Mucosa of rectum (tissue), 2 donors: ENCODE measurements at regions not wholly inside any gene's neighbourhood (a gene's known extent, or its start where the extent isn't known, plus 50 kb on each side); places are given as distances from the start of the nearest gene placed in this dataset.
"Not testable (repeated sequence)": the region's sequence is repeated elsewhere in the genome, so short reads cannot be mapped to it uniquely, and the experiment has no call there.

Experiments
- H3K27ac ChIP-seq, 2 donors: one replicate each; pipeline ENCODE4 v1.7.0; 2013; ENCODE audit warnings: inconsistent platforms in 2 of 2, low read depth in 2 of 2, low read length in 2 of 2
- H3K27me3 ChIP-seq, 2 donors: one replicate each; pipeline ENCODE4 v1.7.0; 2013; ENCODE audit warnings: low read length in 2 of 2; ENCODE audit not compliant: control insufficient read depth in 2 of 2, insufficient read depth in 2 of 2
- H3K36me3 ChIP-seq, 2 donors: one replicate each; pipeline ENCODE4 v1.7.0; 2013; ENCODE audit warnings: low read length in 2 of 2; ENCODE audit not compliant: control insufficient read depth in 2 of 2, insufficient read depth in 2 of 2
- H3K4me1 ChIP-seq, 2 donors: one replicate each; pipeline ENCODE4 v1.7.0; 2013; ENCODE audit warnings: low read length in 2 of 2, mild to moderate bottlenecking in 1 of 2; ENCODE audit not compliant: control insufficient read depth in 2 of 2, insufficient read depth in 2 of 2
- H3K4me3 ChIP-seq, 2 donors: one replicate each; pipeline ENCODE4 v1.7.0; 2013; ENCODE audit warnings: low read length in 2 of 2
- H3K9ac ChIP-seq, 2 donors: one replicate each; pipeline ENCODE4 v1.7.0; 2013; ENCODE audit warnings: low read length in 2 of 2, low read depth in 1 of 2, mild to moderate bottlenecking in 1 of 2
- H3K9me3 ChIP-seq, 2 donors: one replicate each; pipeline ENCODE4 v1.7.0; 2013; ENCODE audit warnings: low read length in 2 of 2; ENCODE audit not compliant: control insufficient read depth in 2 of 2
- donor health status: healthy.
- donor health status: Normal muscosa, but diverticular disease.

DNA sequence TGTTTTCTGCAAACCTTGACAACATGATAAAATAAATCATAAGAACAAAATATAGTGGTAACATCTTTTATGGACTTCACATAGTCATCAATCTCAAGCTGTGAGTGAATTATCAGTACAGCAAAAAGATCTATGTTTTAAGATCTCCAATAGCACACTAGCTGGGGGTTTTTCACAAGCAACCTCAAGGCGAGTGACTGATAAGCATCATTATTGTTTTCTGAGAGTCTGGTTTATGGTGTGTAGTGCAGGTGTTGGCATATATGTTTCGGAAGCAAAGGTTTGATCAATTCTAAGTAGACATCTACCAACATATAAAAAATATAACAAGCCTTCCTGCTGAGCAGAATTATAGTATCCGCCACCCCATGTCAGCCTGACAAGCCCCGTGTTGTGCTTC lies 403.8 kb upstream of the MGMT start:
- Histone ChIP-seq H3K4me3 (no peak overlapping the region), H3K27ac (no peak overlapping the region), H3K9ac (no peak overlapping the region), H3K27me3 (no peaks in the 10 kb centered on the region), H3K9me3 (no peaks in the 10 kb centered on the region), H3K36me3 (no peaks in the 10 kb centered on the region), H3K4me1 (no peaks in the 10 kb centered on the region)

DNA sequence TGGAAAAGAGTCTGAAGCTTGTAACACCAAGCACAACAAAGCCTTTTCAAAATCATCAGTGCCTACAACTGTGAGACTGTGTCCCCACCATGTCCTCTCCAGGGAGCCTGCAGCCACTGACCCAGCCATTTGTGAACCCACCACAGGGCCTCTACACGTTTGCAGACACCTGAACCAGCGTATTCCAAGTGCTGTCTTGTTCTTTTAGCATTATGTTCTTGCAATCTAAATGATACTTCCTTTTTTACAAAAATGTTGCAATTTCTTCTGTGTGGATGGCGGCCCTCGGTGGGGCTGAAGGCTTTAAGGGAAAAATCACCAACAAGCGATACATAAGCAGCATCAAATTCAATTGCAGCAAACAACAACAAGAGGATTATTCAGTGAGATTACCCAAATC lies 403.2 kb upstream of the MGMT start:
- H3K4me1 ChIP-seq = no peaks in the 10 kb centered on the region
- no peak overlapping the region for H3K9ac ChIP-seq
- no peaks in the 10 kb centered on the region for H3K36me3 ChIP-seq
- no peak overlapping the region for H3K27ac ChIP-seq
- H3K9me3 ChIP-seq = no peaks in the 10 kb centered on the region
- H3K4me3 ChIP-seq = no peak overlapping the region
- no peaks in the 10 kb centered on the region for H3K27me3 ChIP-seq

DNA sequence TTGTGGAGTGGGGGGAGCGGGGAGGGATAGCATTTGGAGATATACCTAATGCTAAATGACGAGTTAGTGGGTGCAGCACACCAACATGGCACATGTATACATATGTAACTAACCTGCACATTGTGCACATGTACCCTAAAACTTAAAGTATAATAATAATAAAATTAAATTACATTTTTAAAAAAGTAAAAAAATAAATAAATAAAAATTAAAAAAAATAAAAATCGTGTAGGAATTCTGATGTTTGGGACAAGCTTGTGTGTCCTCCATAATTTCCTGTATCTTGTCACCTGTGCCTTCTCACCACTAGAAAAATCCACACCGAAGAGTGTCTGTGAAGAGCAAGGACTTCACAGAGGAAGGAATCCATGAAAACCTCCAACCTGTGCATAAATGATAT lies 400.5 kb upstream of the MGMT start:
- H3K4me1 ChIP-seq, H3K27ac ChIP-seq, H3K36me3 ChIP-seq, H3K4me3 ChIP-seq, H3K9me3 ChIP-seq, H3K9ac ChIP-seq, H3K27me3 ChIP-seq: not testable (repeated sequence)

DNA sequence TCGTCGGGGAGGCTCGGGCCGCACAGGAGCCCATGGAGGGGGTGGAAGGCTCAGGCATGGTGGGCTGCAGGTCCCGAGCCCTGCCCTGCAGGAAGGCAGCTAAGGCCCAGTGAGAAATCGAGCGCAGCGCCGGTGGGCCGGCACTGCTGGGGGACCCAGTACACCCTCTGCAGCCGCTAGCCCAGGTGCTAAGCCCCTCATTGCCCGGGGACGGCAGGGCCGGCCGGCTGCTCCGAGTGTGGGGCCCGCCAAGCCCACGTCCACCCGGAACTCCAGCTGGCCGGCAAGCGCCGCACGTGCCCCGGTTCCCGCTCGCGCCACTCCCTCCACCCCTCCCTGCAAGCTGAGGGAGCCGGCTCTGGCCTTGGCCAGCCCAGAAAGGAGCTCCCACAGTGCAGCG lies 395.6 kb upstream of the MGMT start:
- not testable (repeated sequence) for H3K36me3 ChIP-seq, H3K4me3 ChIP-seq, H3K27me3 ChIP-seq, H3K9me3 ChIP-seq, H3K4me1 ChIP-seq, H3K27ac ChIP-seq, H3K9ac ChIP-seq

DNA sequence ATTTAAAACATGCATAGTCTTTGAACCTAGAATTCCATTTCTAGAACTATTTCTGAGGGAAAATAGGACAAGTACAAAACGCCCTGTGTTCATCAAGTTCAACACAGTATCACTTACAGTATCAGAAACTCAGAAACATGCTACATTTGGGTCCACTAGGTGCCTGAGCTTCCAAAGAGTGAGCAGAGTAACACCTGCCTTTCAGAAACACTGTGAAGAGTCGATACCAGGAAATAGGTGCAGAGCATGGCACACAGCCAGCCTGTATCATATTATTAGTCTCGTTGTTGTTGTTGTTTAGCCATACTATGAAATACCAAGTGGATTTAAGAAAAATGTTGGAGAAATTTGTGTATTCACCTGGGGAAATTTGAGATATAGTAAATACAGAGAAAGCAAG lies 392.1 kb upstream of the MGMT start:
- Histone ChIP-seq H3K36me3 (no peaks in the 10 kb centered on the region), H3K4me1 (no peaks in the 10 kb centered on the region), H3K27ac (no peak overlapping the region), H3K27me3 (no peaks in the 10 kb centered on the region), H3K9me3 (no peaks in the 10 kb centered on the region), H3K4me3 (no peak overlapping the region), H3K9ac (no peak overlapping the region)

DNA sequence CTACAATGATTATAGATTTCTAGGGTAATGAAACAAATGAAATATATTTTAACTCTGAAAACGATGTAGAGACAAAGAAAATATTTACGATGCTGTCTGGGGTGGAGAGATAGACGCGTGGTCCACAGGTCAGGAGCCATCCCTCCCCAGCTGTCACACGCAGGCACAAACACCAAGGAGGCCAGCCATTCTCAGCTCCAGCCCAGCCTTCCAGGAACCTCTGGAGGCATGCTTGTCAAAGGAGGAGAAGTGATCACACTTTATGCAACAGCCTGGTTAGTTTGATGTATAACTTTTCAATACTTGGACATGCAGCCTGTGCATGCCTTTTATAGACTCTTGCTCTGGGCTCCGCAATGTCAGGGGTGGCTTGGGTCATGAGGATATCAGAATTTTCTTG lies 391.5 kb upstream of the MGMT start:
- Histone ChIP-seq H3K4me1 (no peaks in the 10 kb centered on the region), H3K4me3 (no peak overlapping the region), H3K9me3 (no peaks in the 10 kb centered on the region), H3K27me3 (no peaks in the 10 kb centered on the region), H3K36me3 (no peaks in the 10 kb centered on the region), H3K27ac (no peak overlapping the region), H3K9ac (no peak overlapping the region)

DNA sequence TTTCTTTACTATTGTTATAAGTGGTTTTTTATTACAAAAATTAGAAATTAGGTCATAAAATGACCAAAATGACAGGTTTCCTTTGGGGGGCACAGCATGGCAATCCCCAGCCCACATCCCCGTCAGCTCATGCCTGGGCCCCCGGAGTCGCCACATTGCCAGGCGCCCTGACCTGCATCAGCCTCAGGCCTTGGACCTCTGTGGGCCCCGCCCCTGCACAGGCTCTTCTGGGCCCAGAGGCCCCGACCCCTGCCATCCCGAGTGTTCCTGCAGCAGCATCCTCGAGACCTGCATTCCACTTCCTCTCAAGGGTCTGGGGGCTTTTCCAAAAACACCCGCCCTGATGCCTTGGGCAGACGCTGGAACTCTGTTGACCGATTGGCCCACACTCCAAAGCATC lies 391.1 kb upstream of the MGMT start:
- Histone ChIP-seq H3K27me3 (no peaks in the 10 kb centered on the region), H3K4me3 (no peak overlapping the region), H3K27ac (no peak overlapping the region), H3K36me3 (no peaks in the 10 kb centered on the region), H3K9me3 (no peaks in the 10 kb centered on the region), H3K4me1 (no peaks in the 10 kb centered on the region), H3K9ac (no peak overlapping the region)

DNA sequence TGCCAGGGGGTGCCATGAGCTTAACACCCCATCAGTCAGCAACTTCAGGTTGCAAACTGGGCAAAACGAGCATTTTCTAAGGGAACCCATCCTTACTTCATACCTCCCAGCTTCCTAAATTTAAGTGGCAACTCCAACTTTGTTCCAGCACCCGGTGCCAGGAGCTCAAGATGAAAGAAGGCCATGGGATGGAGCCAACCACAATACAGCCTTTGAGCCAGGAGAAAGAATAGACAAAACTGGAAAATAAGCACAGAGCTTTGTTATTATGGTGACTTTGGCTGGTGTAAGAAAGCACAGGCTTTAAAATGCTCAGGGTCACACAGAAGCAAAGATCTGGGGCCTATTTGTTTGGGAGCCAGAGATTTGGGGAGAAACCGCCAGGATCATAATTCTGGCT lies 388.7 kb upstream of the MGMT start:
- Histone ChIP-seq H3K27ac (no peak overlapping the region), H3K4me1 (no peaks in the 10 kb centered on the region), H3K9ac (no peak overlapping the region), H3K36me3 (no peaks in the 10 kb centered on the region), H3K4me3 (no peak overlapping the region), H3K27me3 (no peaks in the 10 kb centered on the region), H3K9me3 (no peaks in the 10 kb centered on the region)

DNA sequence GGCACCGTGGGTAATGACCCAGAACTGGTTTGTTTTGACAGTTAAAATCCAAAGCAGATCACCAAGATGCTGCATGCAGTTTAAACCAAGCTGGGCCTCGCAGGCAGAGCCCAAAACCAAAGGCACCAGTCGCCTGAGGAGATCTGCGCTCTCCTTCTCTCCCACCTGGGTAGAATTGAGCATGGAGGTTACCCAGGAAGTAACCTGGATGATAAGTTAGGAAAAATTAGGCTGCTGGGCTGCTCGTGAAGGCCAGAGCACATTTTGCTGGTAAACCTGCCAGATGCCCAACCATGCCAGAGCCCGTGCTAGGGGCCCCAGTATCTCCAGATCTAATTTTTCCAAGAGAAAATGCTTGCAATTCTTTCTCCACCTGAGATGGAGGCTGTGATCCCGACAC lies 388.3 kb upstream of the MGMT start:
- Histone ChIP-seq H3K27me3 (no peaks in the 10 kb centered on the region), H3K27ac (no peak overlapping the region), H3K4me3 (no peak overlapping the region), H3K9me3 (no peaks in the 10 kb centered on the region), H3K4me1 (no peaks in the 10 kb centered on the region), H3K36me3 (no peaks in the 10 kb centered on the region), H3K9ac (no peak overlapping the region)

DNA sequence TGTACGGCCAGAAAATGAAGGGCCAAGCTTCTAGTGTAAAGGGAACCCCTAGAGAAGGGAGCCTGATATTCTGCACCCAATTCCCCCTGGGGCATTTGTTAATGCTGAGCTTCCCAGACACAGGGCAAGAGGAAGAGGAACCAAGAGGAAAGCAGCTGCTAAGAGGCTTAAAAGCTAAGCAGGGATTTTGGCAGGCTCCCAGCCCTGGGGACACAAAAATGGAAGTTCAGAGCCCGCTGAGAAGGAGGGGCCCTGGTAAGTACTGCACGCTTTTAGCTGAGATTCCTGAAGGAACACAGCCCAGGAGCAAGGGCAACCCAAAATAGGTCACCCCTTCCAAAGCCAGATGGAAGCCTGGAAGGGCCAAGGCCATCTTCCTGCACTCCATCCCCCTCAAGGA lies 387.3 kb upstream of the MGMT start:
- Histone ChIP-seq H3K36me3 (no peaks in the 10 kb centered on the region), H3K4me1 (no peaks in the 10 kb centered on the region), H3K4me3 (no peak overlapping the region), H3K9me3 (no peaks in the 10 kb centered on the region), H3K9ac (no peak overlapping the region), H3K27ac (no peak overlapping the region), H3K27me3 (no peaks in the 10 kb centered on the region)

DNA sequence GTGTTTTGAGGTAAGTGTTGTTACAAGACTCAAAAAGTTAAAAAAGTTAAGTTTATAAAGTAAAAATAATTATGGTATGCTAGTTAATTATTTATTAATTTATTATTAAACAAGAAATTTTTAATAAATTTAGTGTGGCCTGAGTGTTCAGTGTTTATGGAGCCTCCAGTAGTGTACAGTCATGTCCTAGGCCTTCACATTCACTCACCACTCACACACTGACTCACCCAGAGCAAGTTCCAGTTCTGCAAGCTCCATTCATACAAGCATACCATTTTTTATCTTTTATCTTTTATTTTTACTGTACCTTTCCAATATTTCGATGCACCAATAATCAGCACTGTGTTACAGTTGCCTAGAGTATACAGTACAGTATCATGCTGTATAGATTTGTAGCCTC lies 381.2 kb upstream of the MGMT start:
- no peaks in the 10 kb centered on the region for H3K9me3 ChIP-seq
- no peaks in the 10 kb centered on the region for H3K36me3 ChIP-seq
- no peaks in the 10 kb centered on the region for H3K4me1 ChIP-seq
- H3K27ac ChIP-seq = no peak overlapping the region
- no peak overlapping the region for H3K4me3 ChIP-seq
- no peaks in the 10 kb centered on the region for H3K27me3 ChIP-seq
- no peak overlapping the region for H3K9ac ChIP-seq
